Naive B cell (primary cell): ENCODE measurements at regions not wholly inside any gene's neighbourhood (a gene's known extent, or its start where the extent isn't known, plus 50 kb on each side); places are given as distances from the start of the nearest gene placed in this dataset.

Experiments used
- ATAC-seq, 2 donors: fragments of 150-1000 bp; cut with Tn5 transposase; 2 replicates each; pipeline ENCODE4 v1.10.0; 2021; ENCODE audit warnings: low read depth in 2 of 2, mild to moderate bottlenecking in 2 of 2, moderate library complexity in 2 of 2
- DNase-seq: peaks from one replicate; pipeline ENCODE4 v3.0.0; 2022
- H3K27ac Mint-ChIP-seq, 6 donors: one replicate each; pipeline ENCODE4 v1.8.0; 2020 to 2022; ENCODE audit warnings: mild to moderate bottlenecking in 6 of 6, mixed read lengths in 6 of 6, moderate library complexity in 5 of 6, inconsistent platforms in 2 of 6
- H3K27me3 Mint-ChIP-seq, 3 donors: one replicate each; pipeline ENCODE4 v1.8.0; 2021 to 2022; ENCODE audit warnings: mixed read lengths in 3 of 3, mild to moderate bottlenecking in 1 of 3
- H3K36me3 Mint-ChIP-seq, 2 donors: one replicate each; pipeline ENCODE4 v1.8.0; 2020 to 2022; ENCODE audit warnings: mixed read lengths in 2 of 2, inconsistent platforms in 1 of 2, mild to moderate bottlenecking in 1 of 2
- H3K4me1 Mint-ChIP-seq, 3 donors: one replicate each; pipeline ENCODE4 v1.8.0; 2020 to 2022; ENCODE audit warnings: mixed read lengths in 3 of 3, inconsistent platforms in 1 of 3, mild to moderate bottlenecking in 1 of 3, moderate library complexity in 1 of 3
- H3K4me3 Mint-ChIP-seq, 8 donors: one replicate each; pipeline ENCODE4 v1.8.0; 2020 to 2022; ENCODE audit warnings: mild to moderate bottlenecking in 8 of 8, mixed read lengths in 8 of 8, moderate library complexity in 8 of 8, inconsistent platforms in 2 of 8
- H3K9me3 Mint-ChIP-seq, 7 donors: one replicate each; pipeline ENCODE4 v1.8.0; 2020 to 2022; ENCODE audit warnings: mixed read lengths in 7 of 7, mild to moderate bottlenecking in 5 of 7, inconsistent platforms in 2 of 7, moderate library complexity in 1 of 7

- ATAC-seq (no peak), DNase-seq (no peak)
- no peaks in the 10 kb centered on the region for H3K4me1 Mint-ChIP-seq
- H3K36me3 Mint-ChIP-seq, result no peaks in the 10 kb centered on the region
- peak overlapping the region in 1 of 6 donors; percentile 27 for H3K27ac Mint-ChIP-seq
- H3K4me3 Mint-ChIP-seq, result no peak overlapping the region
- no peaks in the 10 kb centered on the region for H3K9me3 Mint-ChIP-seq
- peaks cover 13 to 33% (median 22%) of the 10 kb centered on the region in 3 donors for H3K27me3 Mint-ChIP-seq
Observed at GRCh38 chr9:70478963-70479641, 64.6 kb upstream of the KLF9 start.

- peak overlapping the region in 1 of 6 donors; percentile 6 for H3K27ac Mint-ChIP-seq
Observed at GRCh38 chr9:70477907-70478480, 63.5 kb upstream of the KLF9 start.

GRCh38 chr9:70477146-70477745, 62.8 kb upstream of the KLF9 start:
- no peak for DNase-seq
- Mint-ChIP-seq H3K27ac (no peak overlapping the region), H3K36me3 (no peaks in the 10 kb centered on the region), H3K27me3 (peaks cover 9 to 22% (median 20%) of the 10 kb centered on the region in 3 donors), H3K4me1 (peaks cover 0 to 6% (median 0%) of the 10 kb centered on the region in 3 donors), H3K4me3 (no peak overlapping the region), H3K9me3 (no peaks in the 10 kb centered on the region)
- ATAC-seq, result no peak

More at GRCh38 chr9:70477907-70478480, 63.5 kb upstream of the KLF9 start:
- no peak overlapping the region for H3K4me3 Mint-ChIP-seq
- no peaks in the 10 kb centered on the region for H3K9me3 Mint-ChIP-seq
- H3K36me3 Mint-ChIP-seq, result no peaks in the 10 kb centered on the region
- H3K27me3 Mint-ChIP-seq, result peaks cover 13 to 25% (median 24%) of the 10 kb centered on the region in 3 donors
- no peak for DNase-seq
- H3K4me1 Mint-ChIP-seq, result peaks cover 0 to 2% (median 0%) of the 10 kb centered on the region in 3 donors
- no peak for ATAC-seq

GRCh38 chr9:70475211-70475610, 60.8 kb upstream of the KLF9 start:
- ATAC-seq (no peak), DNase-seq (no peak)
- Mint-ChIP-seq H3K27me3 (peaks cover 8 to 20% (median 16%) of the 10 kb centered on the region in 3 donors), H3K27ac (no peak overlapping the region), H3K36me3 (no peaks in the 10 kb centered on the region), H3K4me1 (peaks cover 0 to 13% (median 6%) of the 10 kb centered on the region in 3 donors), H3K9me3 (no peaks in the 10 kb centered on the region), H3K4me3 (no peak overlapping the region)

GRCh38 chr9:70474413-70474812, 60.0 kb upstream of the KLF9 start:
- peaks cover 0 to 14% (median 6%) of the 10 kb centered on the region in 3 donors for H3K4me1 Mint-ChIP-seq
- no peak overlapping the region for H3K27ac Mint-ChIP-seq
- ATAC-seq, result no peak

GRCh38 chr9:70472268-70473249, 58.1 kb upstream of the KLF9 start:
- H3K27me3 Mint-ChIP-seq, result peaks cover 8 to 20% (median 16%) of the 10 kb centered on the region in 3 donors
- peaks cover 0 to 20% (median 6%) of the 10 kb centered on the region in 3 donors for H3K4me1 Mint-ChIP-seq
- no peak for DNase-seq
- peak overlapping the region in 1 of 6 donors; percentile 86 for H3K27ac Mint-ChIP-seq
- H3K36me3 Mint-ChIP-seq, result no peaks in the 10 kb centered on the region
- H3K9me3 Mint-ChIP-seq, result no peaks in the 10 kb centered on the region
- H3K4me3 Mint-ChIP-seq, result no peak overlapping the region
- no peak for ATAC-seq

More at GRCh38 chr9:70474413-70474812, 60.0 kb upstream of the KLF9 start:
- H3K9me3 Mint-ChIP-seq, result no peaks in the 10 kb centered on the region
- no peaks in the 10 kb centered on the region for H3K36me3 Mint-ChIP-seq
- no peak overlapping the region for H3K4me3 Mint-ChIP-seq
- H3K27me3 Mint-ChIP-seq, result peaks cover 8 to 20% (median 16%) of the 10 kb centered on the region in 3 donors
- DNase-seq, result no peak

- ATAC-seq, result no peak
- H3K9me3 Mint-ChIP-seq, result no peaks in the 10 kb centered on the region
- H3K36me3 Mint-ChIP-seq, result no peaks in the 10 kb centered on the region
- no peak overlapping the region for H3K4me3 Mint-ChIP-seq
- H3K4me1 Mint-ChIP-seq, result peaks cover 0 to 20% (median 6%) of the 10 kb centered on the region in 3 donors
- H3K27me3 Mint-ChIP-seq, result peaks cover 0 to 15% (median 13%) of the 10 kb centered on the region in 3 donors
- no peak for DNase-seq
- peak overlapping the region in 1 of 6 donors; percentile 69 for H3K27ac Mint-ChIP-seq
Observed at GRCh38 chr9:70470050-70471015, 55.9 kb upstream of the KLF9 start.

- DNase-seq, result no peak
- peaks cover 0 to 10% (median 7%) of the 10 kb centered on the region in 3 donors for H3K27me3 Mint-ChIP-seq
- H3K4me1 Mint-ChIP-seq, result peaks cover 0 to 20% (median 6%) of the 10 kb centered on the region in 3 donors
- H3K27ac Mint-ChIP-seq, result peak overlapping the region in 2 of 6 donors; percentile 33 to 95
- H3K36me3 Mint-ChIP-seq, result no peaks in the 10 kb centered on the region
- H3K4me3 Mint-ChIP-seq, result no peak overlapping the region
- H3K9me3 Mint-ChIP-seq, result no peaks in the 10 kb centered on the region
- ATAC-seq, result no peak
Observed at GRCh38 chr9:70468291-70468690, 53.8 kb upstream of the KLF9 start.

GRCh38 chr9:70466976-70467561, 52.6 kb upstream of the KLF9 start:
- no peaks in the 10 kb centered on the region for H3K9me3 Mint-ChIP-seq
- peaks cover 0 to 7% (median 6%) of the 10 kb centered on the region in 3 donors for H3K27me3 Mint-ChIP-seq
- H3K4me1 Mint-ChIP-seq, result peaks cover 0 to 19% (median 0%) of the 10 kb centered on the region in 3 donors
- H3K27ac Mint-ChIP-seq, result peak overlapping the region in 2 of 6 donors; percentile 31 to 73
- H3K36me3 Mint-ChIP-seq, result no peaks in the 10 kb centered on the region
- H3K4me3 Mint-ChIP-seq, result no peak overlapping the region
- ATAC-seq, result no peak
- no peak for DNase-seq

- H3K4me3 Mint-ChIP-seq, result no peak overlapping the region
- peaks cover 0 to 12% (median 0%) of the 10 kb centered on the region in 3 donors for H3K4me1 Mint-ChIP-seq
- peaks cover 0 to 7% (median 6%) of the 10 kb centered on the region in 3 donors for H3K27me3 Mint-ChIP-seq
- no peaks in the 10 kb centered on the region for H3K36me3 Mint-ChIP-seq
- no peaks in the 10 kb centered on the region for H3K9me3 Mint-ChIP-seq
- no peak overlapping the region for H3K27ac Mint-ChIP-seq
- ATAC-seq (no peak), DNase-seq (no peak)
Observed at GRCh38 chr9:70465904-70466303, 51.4 kb upstream of the KLF9 start.

- Mint-ChIP-seq H3K27me3 (peaks cover 0 to 7% (median 6%) of the 10 kb centered on the region in 3 donors), H3K27ac (no peak overlapping the region), H3K36me3 (no peaks in the 10 kb centered on the region), H3K4me1 (peaks cover 0 to 9% (median 0%) of the 10 kb centered on the region in 3 donors), H3K9me3 (peaks cover 0 to 1% (median 0%) of the 10 kb centered on the region in 7 donors), H3K4me3 (no peak overlapping the region)
- DNase-seq (no peak), ATAC-seq (no peak)
Observed at GRCh38 chr9:70465398-70465797, 50.9 kb upstream of the KLF9 start.
